ENCODE measurements at regions not wholly inside any gene's neighbourhood (a gene's known extent, or its start where the extent isn't known, plus 50 kb on each side); places are given as distances from the start of the nearest gene placed in this dataset.

DNA sequence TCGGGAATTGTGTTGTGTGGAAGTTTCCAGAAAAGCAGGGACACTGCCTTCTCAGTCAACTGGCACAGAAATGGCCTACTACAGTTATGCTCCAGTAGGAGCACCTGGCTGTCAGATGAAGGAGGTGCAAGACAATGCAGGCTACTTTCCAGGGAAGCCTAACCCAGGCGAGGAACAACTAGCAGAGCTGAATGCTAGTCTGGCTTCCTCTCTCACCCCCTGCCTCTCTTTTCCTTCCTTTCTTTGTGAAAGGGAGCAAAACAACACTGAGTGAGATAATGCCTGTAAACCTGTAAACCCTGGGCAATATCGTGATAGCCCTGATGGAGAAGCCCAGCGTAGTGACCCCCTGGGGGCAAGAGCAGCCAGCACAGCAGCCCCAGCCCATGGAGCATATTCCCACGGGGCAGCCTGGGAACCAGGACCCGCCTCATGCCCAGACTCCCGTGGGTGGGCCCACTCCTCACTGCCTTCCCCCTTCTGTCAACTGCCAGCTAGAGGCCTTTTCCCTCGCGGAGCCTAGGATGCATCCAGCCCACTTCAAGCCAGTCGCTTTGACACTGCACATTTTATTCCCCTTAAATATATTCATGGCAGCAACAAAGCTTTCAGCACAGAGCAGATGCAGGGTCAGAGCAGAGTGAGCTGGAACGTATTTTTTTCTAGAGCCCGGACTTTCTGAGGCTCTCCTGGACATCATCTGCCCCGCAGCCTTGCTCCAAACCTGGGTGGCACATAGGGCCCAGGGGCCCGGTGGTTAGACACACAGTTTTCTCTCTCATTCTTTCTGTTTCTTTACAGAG lies 77.0 kb downstream of the PDCL3 start:
- CTCF ChIA-PET: no interaction called here

DNA sequence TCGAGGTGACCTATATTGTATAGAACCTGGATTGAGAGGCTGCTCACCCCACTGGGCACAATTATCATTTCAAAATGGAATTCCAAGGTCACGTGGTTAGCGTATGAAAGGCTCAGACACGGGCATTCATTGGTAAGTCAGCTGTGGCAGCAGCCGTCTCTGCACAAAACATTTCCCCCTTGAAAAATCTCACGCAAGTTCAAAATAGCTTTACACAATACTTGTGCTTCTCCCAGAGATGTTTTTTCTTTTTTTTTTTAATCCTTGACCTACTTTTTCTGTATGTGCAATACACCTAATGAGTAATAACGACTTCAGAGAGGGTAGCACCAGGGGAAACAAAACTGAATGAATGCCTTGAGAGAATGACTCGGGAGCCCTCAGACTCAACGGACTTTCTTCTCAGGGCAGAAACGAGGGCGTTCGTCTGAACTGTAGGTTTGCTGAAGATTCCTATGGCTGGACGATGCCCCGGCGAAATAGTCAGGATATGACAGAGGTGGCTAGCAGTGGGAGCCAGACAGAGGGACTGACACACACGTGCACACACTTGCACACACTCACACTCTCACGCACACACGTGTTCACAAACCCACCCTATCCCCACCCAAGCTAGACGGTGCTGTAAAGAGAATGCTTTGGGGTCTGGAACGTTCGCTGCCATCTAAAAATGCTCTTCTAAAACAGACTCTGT lies 77.8 kb downstream of the PDCL3 start:
- CTCF ChIA-PET: no interaction called here
- POLR2A ChIA-PET: no interaction called here
- no peak for DNase-seq (ENCODE audit: extremely low spot score)
- TF ChIP-seq ARNT (IDR thresholded peaks at IDR 0.05) (no peak), FOXA1 (IDR thresholded peaks at IDR 0.05) (no peak), CTBP1 (IDR thresholded peaks at IDR 0.05; ENCODE audit: borderline replicate concordance) (no peak), SUZ12 (IDR thresholded peaks at IDR 0.05) (no peak), L3MBTL2 (conservative IDR thresholded peaks at IDR 0.05) (no peak), ELF4 (IDR thresholded peaks at IDR 0.05) (no peak), NFRKB (IDR thresholded peaks at IDR 0.05) (no peak), BHLHE40 (IDR thresholded peaks at IDR 0.05; ENCODE audit: borderline replicate concordance) (no peak)
- TF ChIP-seq, protein P1, sequence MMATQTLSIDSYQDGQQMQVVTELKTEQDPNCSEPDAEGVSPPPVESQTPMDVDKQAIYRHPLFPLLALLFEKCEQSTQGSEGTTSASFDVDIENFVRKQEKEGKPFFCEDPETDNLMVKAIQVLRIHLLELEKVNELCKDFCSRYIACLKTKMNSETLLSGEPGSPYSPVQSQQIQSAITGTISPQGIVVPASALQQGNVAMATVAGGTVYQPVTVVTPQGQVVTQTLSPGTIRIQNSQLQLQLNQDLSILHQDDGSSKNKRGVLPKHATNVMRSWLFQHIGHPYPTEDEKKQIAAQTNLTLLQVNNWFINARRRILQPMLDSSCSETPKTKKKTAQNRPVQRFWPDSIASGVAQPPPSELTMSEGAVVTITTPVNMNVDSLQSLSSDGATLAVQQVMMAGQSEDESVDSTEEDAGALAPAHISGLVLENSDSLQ (IDR thresholded peaks at IDR 0.05): no peak

More for the DNA sequence above, 77.0 kb downstream of the PDCL3 start:
- TF ChIP-seq LEF1 (IDR thresholded peaks at IDR 0.05; ENCODE audit: borderline replicate concordance): no peak
- no peak for TF ChIP-seq FOXM1 (IDR thresholded peaks at IDR 0.05; ENCODE audit: borderline replicate concordance)
- TF ChIP-seq ZNF384 (IDR thresholded peaks at IDR 0.05): no peak
- no peak for DNase-seq (ENCODE audit: extremely low spot score)
- POLR2A ChIA-PET: no interaction called here

DNA sequence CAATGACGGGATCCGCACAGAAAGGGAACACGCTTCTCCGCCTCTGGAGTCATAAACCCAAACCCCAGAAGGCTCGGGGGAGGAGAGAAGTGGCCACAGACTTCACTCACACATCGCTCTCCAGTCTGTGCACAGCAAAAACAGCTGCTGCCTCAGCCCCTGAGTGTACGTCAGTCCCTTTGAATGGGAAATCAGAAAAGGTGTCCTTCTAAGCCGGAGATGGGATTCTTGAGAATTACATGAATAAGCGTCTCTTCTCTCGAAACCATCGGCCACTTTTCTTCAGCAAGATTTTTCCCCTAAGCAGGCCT lies 78.3 kb downstream of the PDCL3 start:
- DNase-seq (ENCODE audit: extremely low spot score): no peak
- ChIA-PET CTCF (no interaction called here), POLR2A (no interaction called here)
- TF ChIP-seq L3MBTL2 (conservative IDR thresholded peaks at IDR 0.05) (no peak), FOXK2 (IDR thresholded peaks at IDR 0.05) (no peak), CTBP1 (IDR thresholded peaks at IDR 0.05; ENCODE audit: borderline replicate concordance) (no peak), ELF4 (IDR thresholded peaks at IDR 0.05) (no peak), ZNF384 (IDR thresholded peaks at IDR 0.05) (no peak), FOXM1 (IDR thresholded peaks at IDR 0.05; ENCODE audit: borderline replicate concordance) (no peak), FOXA1 (IDR thresholded peaks at IDR 0.05) (no peak), LEF1 (IDR thresholded peaks at IDR 0.05; ENCODE audit: borderline replicate concordance) (no peak), BHLHE40 (IDR thresholded peaks at IDR 0.05; ENCODE audit: borderline replicate concordance) (no peak), HDGF (IDR thresholded peaks at IDR 0.05; ENCODE audit: borderline replicate concordance) (no peak), TARDBP (IDR thresholded peaks at IDR 0.05) (no peak), NFRKB (IDR thresholded peaks at IDR 0.05) (no peak), SUZ12 (IDR thresholded peaks at IDR 0.05) (no peak), ARNT (IDR thresholded peaks at IDR 0.05) (no peak), SP1 (IDR thresholded peaks at IDR 0.05) (no peak)
- TF ChIP-seq, protein P1 (IDR thresholded peaks at IDR 0.05): no peak

DNA sequence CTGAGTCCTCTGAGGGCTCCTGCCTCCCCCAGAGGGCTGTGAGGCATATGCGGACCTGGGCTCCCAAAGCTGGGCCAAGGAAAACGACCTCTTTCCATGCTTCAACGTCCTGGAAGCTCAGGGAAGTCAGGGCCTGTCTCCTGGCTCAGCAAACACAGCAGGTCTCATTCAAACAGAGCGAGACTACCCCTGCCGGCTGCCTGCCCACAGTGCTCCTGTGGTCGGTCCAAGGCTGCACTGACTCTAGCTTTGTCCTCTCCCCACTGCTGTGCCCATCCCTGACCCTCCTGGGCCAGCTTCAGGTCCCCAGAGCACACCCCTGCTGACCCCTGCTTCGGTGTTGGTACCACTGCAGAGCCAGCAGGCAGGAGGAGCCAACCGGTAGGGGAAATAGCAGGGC lies 79.6 kb downstream of the PDCL3 start:
- TF ChIP-seq CTBP1 (IDR thresholded peaks at IDR 0.05; ENCODE audit: borderline replicate concordance) (no peak), BHLHE40 (IDR thresholded peaks at IDR 0.05; ENCODE audit: borderline replicate concordance) (no peak), ARNT (IDR thresholded peaks at IDR 0.05) (no peak), LEF1 (IDR thresholded peaks at IDR 0.05; ENCODE audit: borderline replicate concordance) (no peak), ELF4 (IDR thresholded peaks at IDR 0.05) (no peak), FOXK2 (IDR thresholded peaks at IDR 0.05) (no peak), TARDBP (IDR thresholded peaks at IDR 0.05) (no peak), FOXA1 (IDR thresholded peaks at IDR 0.05) (no peak), ZNF384 (IDR thresholded peaks at IDR 0.05) (no peak), FOXM1 (IDR thresholded peaks at IDR 0.05; ENCODE audit: borderline replicate concordance) (no peak)
- TF ChIP-seq, protein P1 (IDR thresholded peaks at IDR 0.05): no peak
- no peak for DNase-seq (ENCODE audit: extremely low spot score)
- ChIA-PET POLR2A (interaction anchor here (0.6 kb wide), 1 partner anchor 11 kb away, joined by 3 read pairs; no protein-coding TSS in a partner anchor), CTCF (no interaction called here)

DNA sequence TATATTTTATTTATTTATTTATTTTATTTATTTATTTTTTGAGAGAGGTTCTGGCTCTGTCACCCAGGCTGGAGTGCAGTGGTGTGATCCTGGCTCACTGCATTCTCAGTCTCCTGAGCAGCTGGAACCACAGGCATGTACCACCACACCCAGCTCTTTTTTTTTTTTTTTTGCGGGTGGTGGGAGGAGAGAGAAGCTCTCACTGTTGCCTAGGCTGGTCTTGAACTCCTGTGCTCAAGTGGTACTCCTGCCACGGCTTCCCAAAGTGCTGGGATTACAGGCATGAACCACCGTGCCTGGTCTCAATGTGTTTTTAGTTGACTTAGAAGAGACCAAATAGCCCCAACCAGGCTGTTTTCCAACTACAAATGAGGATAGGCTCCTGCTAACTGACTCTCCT lies 80.7 kb downstream of the PDCL3 start:
- no peak for TF ChIP-seq BHLHE40 (IDR thresholded peaks at IDR 0.05; ENCODE audit: borderline replicate concordance)
- no peak for TF ChIP-seq SUZ12 (IDR thresholded peaks at IDR 0.05)
- DNase-seq (ENCODE audit: extremely low spot score): no peak
- ChIA-PET CTCF (no interaction called here), POLR2A (interaction anchor here (0.5 kb wide), 1 partner anchor 303 kb away, joined by 3 read pairs; no protein-coding TSS in a partner anchor)

DNA sequence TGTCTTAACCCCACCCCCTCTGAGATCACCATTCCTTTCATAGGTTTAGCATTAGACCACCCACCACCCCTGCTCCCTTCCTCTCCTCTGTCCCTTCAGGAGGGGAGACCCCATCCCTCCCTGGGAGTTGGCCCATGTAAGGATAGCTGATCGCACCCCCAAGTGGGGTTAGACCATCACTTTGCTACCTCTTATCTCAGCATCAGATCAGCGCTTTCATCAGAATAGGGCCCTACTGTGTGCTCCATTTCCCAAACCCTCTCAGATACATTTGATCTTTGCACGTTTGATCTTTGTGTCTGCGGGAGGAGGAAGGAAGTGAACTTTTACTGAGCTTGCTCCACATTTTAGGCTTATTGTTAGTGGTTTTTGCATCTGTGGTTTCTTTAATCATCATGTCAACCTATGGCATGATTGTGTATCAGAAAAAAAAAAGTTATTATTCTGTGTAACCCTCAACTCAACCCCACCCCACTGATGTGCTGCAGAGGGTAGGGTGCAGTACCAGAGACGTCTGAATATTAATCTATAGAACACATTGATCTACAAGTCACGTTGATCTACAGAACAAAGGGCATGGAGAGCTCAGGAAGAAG lies 81.2 kb downstream of the PDCL3 start:
- TF ChIP-seq TARDBP (IDR thresholded peaks at IDR 0.05) (no peak), ARNT (IDR thresholded peaks at IDR 0.05) (no peak), CTBP1 (IDR thresholded peaks at IDR 0.05; ENCODE audit: borderline replicate concordance) (no peak), NFRKB (IDR thresholded peaks at IDR 0.05) (no peak), HDGF (IDR thresholded peaks at IDR 0.05; ENCODE audit: borderline replicate concordance) (no peak), ELF4 (IDR thresholded peaks at IDR 0.05) (no peak), L3MBTL2 (conservative IDR thresholded peaks at IDR 0.05) (no peak), SP1 (IDR thresholded peaks at IDR 0.05) (no peak), SUZ12 (IDR thresholded peaks at IDR 0.05) (no peak), ZNF384 (IDR thresholded peaks at IDR 0.05) (no peak), FOXK2 (IDR thresholded peaks at IDR 0.05) (no peak), LEF1 (IDR thresholded peaks at IDR 0.05; ENCODE audit: borderline replicate concordance) (no peak), FOXM1 (IDR thresholded peaks at IDR 0.05; ENCODE audit: borderline replicate concordance) (no peak), FOXA1 (IDR thresholded peaks at IDR 0.05) (no peak), BHLHE40 (IDR thresholded peaks at IDR 0.05; ENCODE audit: borderline replicate concordance) (no peak)
- TF ChIP-seq, protein P1 (IDR thresholded peaks at IDR 0.05): no peak

More for the DNA sequence above, 81.2 kb downstream of the PDCL3 start:
- POLR2A ChIA-PET: interaction anchor here (0.5 kb wide), 1 partner anchor 302 kb away, joined by 3 read pairs; no protein-coding TSS in a partner anchor
- no peak for DNase-seq (ENCODE audit: extremely low spot score)
- CTCF ChIA-PET: no interaction called here
